IMR-90 (cell line): ENCODE measurements at regions not wholly inside any gene's neighbourhood (a gene's known extent, or its start where the extent isn't known, plus 50 kb on each side); places are given as distances from the start of the nearest gene placed in this dataset.

Experiments
- ATAC-seq: fragments of 200-7000 bp; cut with Tn5 transposase; 2 replicates; pipeline ENCODE4 v1.9.1; 2020; ENCODE audit warnings: low read depth, mild to moderate bottlenecking, moderate library complexity
- BruUV-seq: library from RNA; stranded (reverse); fragments of 400-500 nt; replicated peaks from 2 replicates; lab custom pipeline; 2021; lab: Mats Ljungman, UMichigan
- CTCF ChIA-PET: fragments of 300-600 bp; formaldehyde crosslinking; extraction: SDS; loops from one replicate; lab custom pipeline; 2021; ENCODE audit warnings: antibody characterized with exemption; lab: Yijun Ruan, JAX
- POLR2A ChIA-PET: fragments of 300-600 bp; sonication (Branson Sonifier 250); formaldehyde crosslinking; loops from one replicate; lab custom pipeline; 2022; ENCODE audit warnings: antibody characterized with exemption; ENCODE audit not compliant: unreplicated experiment; lab: Charles Lee
- DNase-seq: peaks from one replicate; pipeline ENCODE4 v3.0.0; 2013
- H2AFZ ChIP-seq: replicated peaks from 2 replicates; pipeline ENCODE3; 2013; ENCODE audit warnings: low read length, mild to moderate bottlenecking; ENCODE audit not compliant: poor library complexity
- H2AK5ac ChIP-seq: 2 replicates; pipeline ENCODE4 v1.6.1; 2013; ENCODE audit warnings: low read depth, low read length, inconsistent platforms
- H2AK9ac ChIP-seq: replicated peaks from 2 replicates; pipeline ENCODE3; 2013; ENCODE audit warnings: mild to moderate bottlenecking, low read depth, low read length, moderate library complexity; ENCODE audit not compliant: poor library complexity
- H2BK120ac ChIP-seq: 2 replicates; pipeline ENCODE4 v1.6.1; 2013; ENCODE audit warnings: low read depth, low read length, inconsistent platforms
- H2BK15ac ChIP-seq: 3 replicates; pipeline ENCODE4 v1.6.1; 2013; ENCODE audit warnings: low read depth, low read length, inconsistent platforms
- H2BK20ac ChIP-seq: 2 replicates; pipeline ENCODE4 v1.6.1; 2013; ENCODE audit warnings: low read depth, mild to moderate bottlenecking, inconsistent platforms, low read length, moderate library complexity
- H2BK5ac ChIP-seq: 2 replicates; pipeline ENCODE4 v1.6.1; 2013; ENCODE audit warnings: mild to moderate bottlenecking, low read depth, low read length, inconsistent platforms; ENCODE audit not compliant: poor library complexity, severe bottlenecking
- H3K14ac ChIP-seq: replicated peaks from 2 replicates; pipeline ENCODE4 v1.6.1; 2013; ENCODE audit warnings: low read depth, low read length, inconsistent platforms
- H3K18ac ChIP-seq: 2 replicates; pipeline ENCODE4 v1.6.1; 2013; ENCODE audit warnings: low read depth, low read length, control low read depth
- H3K23ac ChIP-seq: 2 replicates; pipeline ENCODE4 v1.6.1; 2013; ENCODE audit warnings: low read depth, low read length, inconsistent platforms
- H3K27ac ChIP-seq: 2 replicates; pipeline ENCODE4 v1.5.1; 2013; ENCODE audit warnings: mild to moderate bottlenecking, control low read depth, low read length; ENCODE audit not compliant: insufficient read depth
- H3K27me3 ChIP-seq: 2 replicates; pipeline ENCODE4 v1.6.1; 2013; ENCODE audit warnings: low read length; ENCODE audit not compliant: control insufficient read depth, insufficient read depth
- H3K36me3 ChIP-seq: 2 replicates; pipeline ENCODE4 v1.6.1; 2013; ENCODE audit warnings: low read length, mixed read lengths; ENCODE audit not compliant: control insufficient read depth, insufficient read depth
- H3K4ac ChIP-seq: 2 replicates; pipeline ENCODE4 v1.6.1; 2013; ENCODE audit warnings: low read depth, low read length, inconsistent platforms
- H3K4me1 ChIP-seq: 2 replicates; pipeline ENCODE4 v1.6.1; 2013; ENCODE audit warnings: low read length, mixed read lengths; ENCODE audit not compliant: control insufficient read depth, insufficient read depth
- H3K4me2 ChIP-seq: 2 replicates; pipeline ENCODE4 v1.6.1; 2013; ENCODE audit warnings: low read depth, mild to moderate bottlenecking, control low read depth, low read length, moderate library complexity
- H3K4me3 ChIP-seq: 2 replicates; pipeline ENCODE4 v1.5.1; 2013; ENCODE audit warnings: low read depth, mild to moderate bottlenecking, control low read depth, low read length, moderate library complexity; ENCODE audit not compliant: insufficient read depth
- H3K56ac ChIP-seq: 2 replicates; pipeline ENCODE4 v1.6.1; 2013; ENCODE audit warnings: low read length, inconsistent platforms; ENCODE audit not compliant: insufficient read depth; ENCODE audit errors: extremely low read depth
- H3K79me1 ChIP-seq, 2 experiments: 2 replicates each; pipeline ENCODE4 v1.6.1; 2013; ENCODE audit warnings: low read length in 2 of 2, inconsistent platforms in 1 of 2, low read depth in 1 of 2
- H3K9ac ChIP-seq: 2 replicates; pipeline ENCODE4 v1.6.1; 2013; ENCODE audit warnings: low read depth, low read length, control low read depth
- H3K9me1 ChIP-seq: 2 replicates; pipeline ENCODE4 v1.6.1; 2013; ENCODE audit warnings: low read length, inconsistent platforms; ENCODE audit not compliant: insufficient read depth
- H3K9me3 ChIP-seq: 2 replicates; pipeline ENCODE4 v1.6.1; 2013; ENCODE audit warnings: low read length; ENCODE audit not compliant: control insufficient read depth, insufficient read depth
- H4K20me1 ChIP-seq: 2 replicates; pipeline ENCODE4 v1.6.1; 2013; ENCODE audit warnings: low read length, inconsistent platforms; ENCODE audit not compliant: insufficient read depth
- H4K5ac ChIP-seq: 2 replicates; pipeline ENCODE4 v1.6.1; 2013; ENCODE audit warnings: mild to moderate bottlenecking, low read depth, low read length, control low read depth
- H4K8ac ChIP-seq, 2 experiments: 2 replicates each; pipeline ENCODE4 v1.6.1; 2013; ENCODE audit warnings: low read depth in 2 of 2, low read length in 2 of 2, control low read depth in 1 of 2, inconsistent platforms in 1 of 2
- H4K91ac ChIP-seq: 2 replicates; pipeline ENCODE4 v1.6.1; 2013; ENCODE audit warnings: low read depth, low read length, inconsistent platforms; ENCODE audit not compliant: insufficient read depth
- BHLHE40 ChIP-seq: fragments of 150-350 bp; IDR thresholded peaks from 2 replicates; pipeline ENCODE4 v1.6.1; 2016; ENCODE audit warnings: mild to moderate bottlenecking, low read depth, low read length
- CEBPB ChIP-seq: IDR thresholded peaks from 2 replicates; pipeline ENCODE4 v1.6.1; 2012; ENCODE audit warnings: low read depth, low read length, improper control_type of control experiment
- CHD1 ChIP-seq: IDR thresholded peaks from 2 replicates; pipeline ENCODE4 v1.6.1; 2012; ENCODE audit warnings: low read depth, low read length, improper control_type of control experiment
- ELK1 ChIP-seq: fragments of 150-350 bp; IDR thresholded peaks from 2 replicates; pipeline ENCODE4 v1.6.1; 2016; ENCODE audit warnings: low read depth, mild to moderate bottlenecking, low read length, moderate library complexity, borderline replicate concordance
- FOS ChIP-seq: fragments of 150-350 bp; IDR thresholded peaks from 2 replicates; pipeline ENCODE4 v1.6.1; 2016; ENCODE audit warnings: low read depth, low read length
- MAZ ChIP-seq: IDR thresholded peaks from 2 replicates; pipeline ENCODE4 v1.6.1; 2012; ENCODE audit warnings: low read depth, mild to moderate bottlenecking, low read length, improper control_type of control experiment, moderate library complexity, borderline replicate concordance
- POLR2A ChIP-seq: IDR thresholded peaks from 2 replicates; pipeline ENCODE4 v1.6.1; 2012; ENCODE audit warnings: mild to moderate bottlenecking, low read depth, low read length
- RFX5 ChIP-seq: IDR thresholded peaks from 2 replicates; pipeline ENCODE4 v1.8.0; 2012; ENCODE audit warnings: low read depth, mild to moderate bottlenecking, low read length, moderate library complexity
- SMC3 ChIP-seq: fragments of 150-350 bp; IDR thresholded peaks from 2 replicates; pipeline ENCODE4 v1.6.1; 2016; ENCODE audit warnings: low read depth, mild to moderate bottlenecking, antibody characterized with exemption, low read length, moderate library complexity
- USF2 ChIP-seq: fragments of 150-350 bp; IDR thresholded peaks from 2 replicates; pipeline ENCODE4 v1.6.1; 2017; ENCODE audit warnings: mild to moderate bottlenecking, antibody characterized with exemption, low read length, low read depth
- WGBS, 2 experiments: methylation state at CpG; one replicate each; pipeline versions ENCODE4 v1.1.5 to v1.1.7; 2013; ENCODE audit warnings: missing lambda C conversion rate in 2 of 2; ENCODE audit not compliant: insufficient read length in 1 of 2; ENCODE audit errors: extremely low coverage in 2 of 2; 5-methylcytosine and 5-hydroxymethylcytosine counted together
- dilution Hi-C: fragments of 300-500 bp; cut with HindIII; formaldehyde crosslinking; loops from one replicate; pipeline ENCODE4 v1.14.3; 2018; ENCODE audit warnings: low sequenced_read_pairs; ENCODE audit not compliant: unreplicated experiment
- in situ Hi-C: fragments of 300-500 bp; cut with MboI; formaldehyde crosslinking; loops from 3 replicates; pipeline ENCODE4 v1.14.3; 2019; ENCODE audit warnings: low sequenced_read_pairs, inconsistent platforms, mixed read lengths
- intact Hi-C: fragments of 100-400 bp; cut with micrococcal nuclease; formaldehyde crosslinking; loops from 2 replicates; pipeline ENCODE4 v1.10.0; 2022

DNA sequence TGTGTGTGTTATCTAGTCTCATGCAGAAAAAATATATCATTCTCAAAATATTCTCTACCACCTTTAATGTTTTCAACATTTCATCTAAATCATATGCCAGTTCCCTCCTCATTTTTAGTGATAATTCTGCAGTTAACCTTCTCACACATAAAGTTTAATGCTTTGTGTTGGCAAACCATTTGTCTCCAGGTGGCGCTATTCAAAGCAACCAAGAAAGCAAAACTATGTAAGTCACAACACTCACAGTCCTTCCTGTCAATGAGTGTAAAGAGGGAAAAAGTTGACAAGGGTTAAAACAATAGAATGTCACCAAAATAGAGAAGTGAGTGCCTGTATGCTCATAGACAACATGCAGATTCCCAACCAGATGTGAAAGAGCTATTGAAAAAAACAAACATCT lies 961.6 kb upstream of the LRRTM1 start:
- no peaks in the 10 kb centered on the region for H3K27me3 ChIP-seq
- no peak overlapping the region for H2BK5ac ChIP-seq
- H2BK20ac ChIP-seq = no peak overlapping the region
- H3K4ac ChIP-seq = no peak overlapping the region
- 0 out of 2 replicates have a peak, but pooled peaks cover 2% of the 10 kb centered on the region for H3K9me3 ChIP-seq
- no peak overlapping the region for H2BK15ac ChIP-seq
- intact Hi-C loops = no loop called here
- no peaks in the 10 kb centered on the region for H3K4me1 ChIP-seq
- H2BK120ac ChIP-seq = no peak overlapping the region
- no peak overlapping the region for H4K91ac ChIP-seq
- no TSS peak for BruUV-seq
- DNase-seq (no peak), ATAC-seq (no peak)
- no peak overlapping the region for H2AK9ac ChIP-seq
- no peak overlapping the region for H2AFZ ChIP-seq
- no peak overlapping the region for H3K27ac ChIP-seq
- no peaks in the 10 kb centered on the region for H3K36me3 ChIP-seq
- in situ Hi-C loops = no loop called here
- H3K79me1 ChIP-seq = no peaks in the 10 kb centered on the region
- H3K9me1 ChIP-seq = no peaks in the 10 kb centered on the region
- H3K14ac ChIP-seq = no peak overlapping the region
- ChIA-PET CTCF (no interaction called here), POLR2A (no interaction called here)
- no peaks in the 10 kb centered on the region for H4K20me1 ChIP-seq
- H3K56ac ChIP-seq = no peak overlapping the region
- TF ChIP-seq CHD1 (no peak), USF2 (no peak), FOS (no peak), SMC3 (no peak), CEBPB (no peak), BHLHE40 (no peak), ELK1 (no peak), POLR2A (no peak), MAZ (no peak), RFX5 (no peak)
- no peak overlapping the region for H2AK5ac ChIP-seq
- H3K9ac ChIP-seq = no peak overlapping the region
- H3K4me3 ChIP-seq = no peak overlapping the region
- WGBS, 2 experiments = no CpG with 5 or more reads among the region's 1 CpG
- dilution Hi-C loops = no loop called here
- H3K23ac ChIP-seq = no peak overlapping the region
- no peak overlapping the region for H3K18ac ChIP-seq
- H4K8ac ChIP-seq = no peak overlapping the region
- no peak overlapping the region for H3K4me2 ChIP-seq
- no peak overlapping the region for H4K5ac ChIP-seq
